DMS153 (cell line): ENCODE measurements at regions not wholly inside any gene's neighbourhood (a gene's known extent, or its start where the extent isn't known, plus 50 kb on each side); places are given as distances from the start of the nearest gene placed in this dataset.

Experiments
- DNase-seq: peaks from one replicate; lab custom pipeline; 2025; lab: John Stamatoyannopoulos, UW

DNA sequence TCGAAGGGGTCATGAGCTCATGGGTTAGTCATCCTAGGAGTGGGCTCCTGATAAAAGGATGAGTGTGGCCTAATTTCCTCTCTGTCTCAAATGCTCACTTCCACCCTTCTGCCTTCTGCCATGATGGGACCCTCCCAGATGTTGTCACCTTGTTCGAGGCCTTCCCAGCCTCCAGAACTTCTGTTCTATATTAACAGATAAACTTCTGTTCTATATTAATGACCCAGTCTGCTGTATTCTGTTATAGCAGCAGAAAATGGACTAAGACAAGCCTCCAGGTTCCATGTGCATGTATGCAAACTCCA lies 583.2 kb downstream of the GLRX3 start:
- DNase-seq = no peak

DNA sequence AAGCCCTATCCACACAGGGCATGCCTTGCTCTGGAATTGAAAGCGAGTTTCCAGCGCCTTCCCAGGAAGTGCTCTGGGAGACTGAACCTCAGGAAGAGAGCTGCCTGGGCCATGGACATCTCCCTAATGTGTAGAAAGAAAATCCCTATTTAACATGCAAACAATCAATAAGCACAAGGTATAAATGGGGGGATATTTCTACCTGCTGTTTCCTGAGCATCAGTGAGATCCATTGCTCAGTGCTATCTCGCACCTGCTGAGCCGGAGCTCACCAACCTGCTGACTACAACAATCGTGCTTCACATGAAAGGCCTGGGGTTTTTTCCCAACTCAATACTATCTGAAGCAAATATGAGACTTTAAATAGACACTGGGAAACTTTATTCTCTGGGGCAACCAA lies 584.0 kb downstream of the GLRX3 start:
- no peak for DNase-seq

DNA sequence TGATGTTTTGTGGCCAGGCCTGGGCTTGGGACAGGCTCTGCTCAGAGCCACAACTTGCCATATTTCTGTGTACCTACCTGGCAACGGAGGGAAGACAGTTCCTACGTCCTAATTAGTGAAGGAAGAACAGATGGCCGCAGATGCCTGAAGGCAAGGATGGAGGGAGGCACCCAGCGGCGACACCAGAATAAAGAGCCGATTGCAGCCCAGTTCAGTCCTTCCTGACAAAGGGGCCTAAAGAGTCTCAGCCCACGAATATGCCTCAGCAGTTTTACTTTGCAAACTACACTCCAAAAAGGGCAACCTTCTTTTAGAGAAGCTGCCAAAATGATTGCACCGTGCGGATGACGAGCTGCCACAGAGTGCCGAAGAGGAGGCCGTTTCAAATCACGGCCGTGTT lies 585.8 kb downstream of the GLRX3 start:
- no peak for DNase-seq

DNA sequence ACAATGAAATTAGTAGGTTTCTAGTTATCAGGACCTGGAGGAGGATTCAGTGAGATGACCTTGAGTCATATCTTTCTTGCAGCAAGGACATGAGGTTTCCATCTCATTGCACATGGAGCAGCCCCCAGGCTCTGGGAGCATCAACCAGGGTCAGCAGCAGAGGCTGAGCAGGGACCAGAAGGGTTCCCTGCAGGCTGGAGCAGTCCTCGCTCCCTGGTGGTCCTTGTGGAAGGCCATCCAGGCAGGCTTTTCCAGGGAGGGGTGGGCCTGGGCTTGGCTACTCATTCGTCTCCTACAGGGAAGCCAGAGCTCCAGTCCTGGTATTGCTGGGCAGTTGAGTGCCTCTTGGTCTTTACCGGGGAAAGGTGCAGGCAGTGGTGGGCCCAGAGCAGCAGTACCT lies 587.5 kb downstream of the GLRX3 start:
- DNase-seq = no peak

DNA sequence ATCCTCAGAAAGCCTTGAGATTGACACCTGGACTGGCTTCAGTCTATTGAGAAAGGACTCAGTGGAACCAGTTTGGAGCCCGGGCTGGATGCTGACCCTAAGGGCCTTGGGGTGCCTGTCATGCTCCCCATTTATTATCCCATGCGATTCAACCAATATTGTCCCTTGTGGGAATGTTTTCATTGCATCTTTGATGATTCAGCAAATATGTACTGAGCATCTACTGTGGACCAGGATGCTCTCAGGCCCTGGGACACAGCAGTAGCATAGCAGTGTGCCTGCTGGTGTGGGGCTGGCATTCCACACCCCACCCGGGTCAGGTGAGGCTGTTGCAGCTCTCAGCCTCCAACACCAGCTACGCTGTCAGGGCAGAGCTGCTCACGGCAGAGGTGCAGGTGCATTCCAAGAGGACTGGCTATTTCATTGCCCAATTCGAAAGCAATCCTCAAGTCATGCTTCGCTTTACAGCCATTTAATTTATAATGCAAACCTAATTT lies 586.0 kb downstream of the TCERG1L start:
- no peak for DNase-seq

DNA sequence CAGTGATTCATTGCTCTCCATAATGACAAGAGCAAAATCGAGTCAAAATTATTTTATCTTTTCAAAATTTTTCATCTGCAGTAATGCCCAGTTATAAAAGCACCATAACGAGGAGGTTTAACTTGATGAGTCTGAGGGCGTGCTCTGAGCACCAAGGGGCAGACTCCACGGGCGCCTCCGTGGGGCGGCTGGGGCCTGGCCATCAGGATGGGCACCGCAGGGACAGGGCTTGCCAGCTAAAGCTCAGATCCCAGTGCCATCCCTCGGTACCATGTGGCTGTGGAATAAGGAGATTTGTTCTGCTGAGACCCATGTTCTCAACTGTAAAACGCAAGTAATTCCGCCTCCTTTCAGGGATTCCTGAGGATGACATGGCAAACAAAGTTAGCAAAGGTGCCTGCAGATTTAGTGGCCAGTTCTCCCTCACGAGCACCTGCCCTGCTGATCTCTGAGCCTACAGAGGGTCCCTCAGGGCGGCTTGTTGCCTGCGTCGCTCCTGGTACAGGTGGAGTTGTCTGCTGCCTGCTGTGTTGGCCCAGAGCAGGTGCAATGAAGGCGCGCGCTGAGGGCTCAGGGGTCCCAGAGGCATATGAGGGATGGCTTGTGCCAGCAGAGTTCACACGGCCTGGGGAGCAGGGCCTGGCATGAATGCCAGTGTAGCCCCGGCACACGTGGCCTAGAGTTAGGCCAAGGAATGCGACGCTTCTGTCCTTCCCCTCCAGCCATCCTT lies 584.4 kb downstream of the TCERG1L start:
- no peak for DNase-seq

DNA sequence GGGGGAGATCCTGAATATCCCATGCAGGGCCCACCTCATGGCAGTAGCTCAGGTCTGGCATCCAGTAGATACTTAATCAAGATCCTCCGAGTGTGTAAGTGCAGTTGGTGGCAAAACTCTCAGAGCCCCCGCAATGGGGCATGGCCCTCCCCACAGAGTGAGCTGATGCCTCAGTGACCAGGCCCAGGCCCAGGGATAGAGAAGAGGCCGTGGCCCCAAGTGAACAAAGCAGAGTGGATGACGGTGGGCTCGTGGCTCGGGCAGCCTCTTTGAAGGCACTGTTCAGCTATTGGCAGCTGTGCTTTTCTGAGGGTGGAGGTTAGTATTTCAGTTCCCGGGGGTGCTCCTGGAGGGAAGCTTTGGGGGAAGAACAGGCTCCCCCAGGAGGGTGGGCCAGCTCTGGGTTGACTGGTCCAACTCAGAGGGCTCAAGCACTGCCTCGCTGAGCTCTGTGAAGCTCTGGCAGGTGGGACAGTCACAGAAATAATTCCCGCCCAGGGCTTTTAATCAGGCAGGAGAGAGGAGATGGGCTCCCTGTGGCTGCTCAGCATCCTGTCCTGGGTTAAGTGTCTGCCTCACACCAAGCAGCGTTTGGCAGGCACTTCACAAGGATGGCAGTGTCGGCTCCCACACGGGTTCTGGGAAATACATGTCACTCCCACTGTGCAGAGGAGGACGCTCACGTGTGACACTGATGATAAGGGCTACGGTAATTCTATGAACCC lies 583.6 kb downstream of the TCERG1L start:
- no peak for DNase-seq

DNA sequence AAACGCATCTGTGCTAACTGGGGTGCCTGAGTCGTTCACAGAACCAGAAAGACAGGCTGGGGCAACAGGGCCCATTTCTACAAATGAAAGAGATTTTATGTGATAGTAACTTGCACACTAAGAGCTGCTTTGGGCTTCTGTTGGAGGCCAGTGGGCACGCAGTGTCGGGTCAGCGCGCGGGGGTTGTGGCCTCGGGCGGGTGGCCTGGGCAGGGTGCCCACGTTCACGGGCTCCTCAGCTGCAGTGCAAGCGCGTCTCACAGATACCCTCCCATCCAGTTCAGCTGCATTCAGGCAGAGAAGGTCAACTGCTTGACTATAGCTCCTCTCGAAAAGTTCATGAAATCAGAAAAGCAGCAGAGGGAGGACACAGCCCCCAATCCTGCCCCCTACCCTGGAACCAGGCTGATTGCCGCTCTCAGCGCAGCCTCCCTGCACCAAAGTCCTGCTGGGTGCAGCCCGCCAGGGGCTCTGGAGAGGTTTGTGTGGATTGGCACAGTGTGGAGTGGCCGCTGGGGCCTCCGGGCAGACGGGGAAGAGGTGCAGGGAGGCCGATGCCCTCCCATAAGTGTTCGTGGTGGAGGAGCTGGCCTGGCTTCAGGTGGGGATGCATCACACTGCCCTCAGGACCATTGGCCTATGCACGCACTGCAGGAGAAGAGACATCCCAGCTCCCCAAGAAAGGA lies 582.8 kb downstream of the TCERG1L start:
- no peak for DNase-seq

DNA sequence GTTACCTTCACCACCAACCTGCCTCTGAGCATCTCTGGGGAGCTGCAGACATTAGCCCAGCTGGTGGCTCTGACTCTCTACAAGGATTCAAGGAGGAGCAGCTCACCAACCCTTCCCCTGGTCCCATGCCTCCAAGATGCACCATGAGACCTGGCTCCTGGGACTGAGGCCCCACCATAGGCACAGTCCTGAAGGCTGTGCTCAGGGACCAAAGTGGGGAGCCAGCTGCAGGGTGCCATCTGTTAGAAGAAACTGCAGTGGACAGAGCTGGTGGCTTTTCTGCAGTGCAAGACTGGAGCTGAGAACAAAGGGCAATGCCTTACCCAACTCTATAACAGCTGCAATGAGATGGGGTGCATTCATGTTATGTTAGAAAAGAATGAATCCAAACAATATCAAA lies 581.6 kb downstream of the TCERG1L start:
- no peak for DNase-seq

DNA sequence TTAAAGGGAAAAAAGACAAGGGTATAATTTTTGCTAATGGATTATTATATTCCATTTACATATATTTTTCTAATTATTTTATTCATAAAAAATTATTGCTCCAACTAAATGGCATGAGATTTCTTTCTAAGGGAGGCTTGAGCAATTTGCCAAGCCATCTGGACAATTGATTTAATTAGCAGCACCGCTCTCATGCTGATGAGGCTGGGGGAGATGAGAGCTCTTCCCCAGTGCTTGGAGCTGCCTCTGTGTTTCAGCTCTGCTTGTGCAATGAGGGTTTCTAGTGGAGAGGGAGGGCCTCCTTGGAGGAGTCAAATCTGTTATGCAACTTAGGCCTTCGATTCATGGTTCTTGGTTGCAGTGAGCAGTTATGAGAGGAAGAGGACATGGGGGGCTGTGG lies 574.3 kb downstream of the TCERG1L start:
- DNase-seq = no peak

DNA sequence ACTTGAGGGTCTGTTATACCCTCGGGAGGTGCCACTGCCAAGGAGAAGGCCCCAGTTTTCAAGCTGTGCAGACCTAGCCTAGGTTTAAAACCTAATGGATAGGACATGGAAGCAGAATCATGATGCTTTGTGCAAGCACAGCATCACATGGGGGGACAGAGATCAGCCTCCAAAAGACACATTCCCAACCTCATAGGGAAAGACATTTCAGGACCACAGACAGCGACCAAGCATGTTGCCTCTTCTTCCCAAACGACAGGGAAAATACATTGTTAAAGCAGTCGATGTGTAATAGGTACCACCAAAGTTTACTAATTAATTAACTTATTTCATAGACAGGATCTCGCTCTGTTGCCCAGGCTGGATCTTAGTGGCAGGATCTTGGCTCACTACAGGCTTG lies 573.9 kb downstream of the TCERG1L start:
- DNase-seq = no peak

DNA sequence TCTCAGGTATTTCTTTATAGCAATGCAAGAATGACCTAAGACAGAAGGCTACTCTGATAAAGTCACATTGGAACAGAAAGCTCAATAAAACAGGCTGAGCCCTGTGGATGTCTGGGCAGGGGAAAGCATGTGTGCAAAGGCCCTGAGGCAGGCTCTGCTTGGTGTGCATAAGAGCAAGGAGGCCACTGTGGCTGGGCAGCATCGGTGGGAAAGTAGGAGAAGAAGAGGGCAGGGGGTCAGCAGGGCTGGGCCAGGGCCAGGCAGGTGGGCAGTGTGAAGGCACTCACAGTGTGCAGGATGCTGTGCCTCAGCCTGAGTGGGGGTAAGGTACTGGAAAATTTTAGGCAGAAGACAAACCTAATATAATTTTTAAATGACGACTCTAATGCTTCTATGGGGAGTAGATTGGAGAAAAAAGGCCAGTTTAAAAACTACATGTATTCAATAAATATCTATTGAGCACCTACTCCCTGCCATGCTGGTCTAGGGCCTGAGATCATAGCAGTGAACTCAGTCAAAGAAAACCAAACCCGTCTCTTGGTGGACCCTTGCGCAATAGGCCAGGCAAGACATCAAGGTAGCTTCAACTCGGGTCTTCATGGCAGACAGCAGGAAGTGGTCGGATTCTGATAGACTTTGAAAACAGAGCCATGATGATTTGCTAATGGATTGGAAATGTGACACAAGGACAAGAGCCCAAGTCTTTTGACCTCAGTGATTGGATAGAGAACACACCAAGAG lies 572.3 kb downstream of the TCERG1L start:
- no peak for DNase-seq

DNA sequence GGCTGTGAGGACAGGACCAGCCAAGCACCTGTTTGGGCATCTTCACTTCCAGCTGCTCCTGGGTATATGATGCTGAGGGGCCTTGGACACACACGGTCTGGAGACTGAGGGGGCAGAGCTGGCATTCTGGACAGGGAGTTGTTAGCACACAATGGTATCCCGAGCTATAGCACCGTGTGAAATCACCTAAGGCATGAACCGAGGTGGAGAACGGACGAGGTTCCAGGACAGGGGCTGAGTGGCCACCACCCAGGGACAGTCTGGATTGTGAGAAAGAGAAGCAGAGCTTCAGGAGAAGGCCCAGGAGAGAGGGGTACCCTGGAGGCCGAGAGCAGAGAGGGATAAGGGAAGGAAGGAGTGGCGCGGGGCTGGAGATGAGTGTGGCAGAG lies 571.8 kb downstream of the TCERG1L start:
- DNase-seq = no peak

DNA sequence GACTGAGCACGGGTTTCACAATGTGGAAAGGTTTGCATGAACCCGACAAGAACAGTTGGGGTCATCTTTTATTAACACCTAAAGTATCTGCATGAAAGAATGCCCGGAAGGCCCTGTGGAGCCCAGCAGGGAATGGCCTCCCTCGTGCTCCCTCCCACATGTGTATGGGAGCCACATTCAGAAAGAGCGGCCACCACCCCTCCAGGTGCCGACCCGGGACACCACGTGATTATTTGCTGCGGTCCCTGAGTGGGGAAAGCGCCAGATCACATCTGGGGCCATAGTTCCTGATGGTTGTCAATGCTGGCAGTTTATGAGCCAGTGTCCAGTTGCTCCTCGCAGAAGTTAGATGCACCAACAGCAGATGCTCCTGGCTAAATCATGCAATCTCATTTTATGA lies 571.4 kb downstream of the TCERG1L start:
- DNase-seq = no peak

DNA sequence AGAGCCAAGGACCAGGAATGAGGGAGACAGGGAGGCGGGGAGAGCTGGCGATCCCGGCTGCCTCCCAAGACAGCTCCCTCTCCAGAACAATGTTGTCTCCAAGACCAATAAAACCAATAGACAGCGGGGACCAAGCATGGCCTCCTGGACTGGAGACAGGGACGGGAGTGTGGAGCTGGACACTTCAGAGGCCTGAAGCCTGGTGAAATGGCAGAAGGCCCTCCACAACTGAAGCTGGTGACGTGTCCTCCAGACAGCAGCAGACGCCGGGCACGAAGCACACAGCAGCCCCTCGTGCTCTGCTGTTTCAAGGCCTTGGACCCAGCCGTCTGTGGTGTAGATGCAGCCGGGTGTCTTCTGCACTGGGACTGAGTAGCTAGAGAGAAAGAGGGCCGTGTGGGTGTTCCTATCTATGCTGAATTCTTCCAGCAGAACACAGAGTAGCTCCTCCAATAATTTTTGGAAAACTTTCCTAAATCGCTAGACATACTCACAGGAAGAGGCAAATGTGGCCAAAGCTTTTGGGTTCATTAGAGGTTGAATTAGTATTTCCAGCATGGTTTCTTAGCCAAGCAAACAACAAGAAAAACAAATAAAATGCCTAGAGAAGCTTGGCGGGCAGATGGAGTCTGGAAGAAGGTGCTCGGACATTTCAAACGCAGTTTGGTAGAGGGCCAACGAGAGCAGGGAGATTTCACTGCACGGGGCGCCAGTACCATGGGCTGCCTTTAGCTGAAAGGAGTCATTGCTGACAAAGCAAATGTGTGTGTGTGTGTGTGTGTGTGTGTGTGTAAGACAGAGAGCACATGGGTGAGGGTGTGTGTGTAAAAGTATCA lies 570.4 kb downstream of the TCERG1L start:
- DNase-seq = no peak

DNA sequence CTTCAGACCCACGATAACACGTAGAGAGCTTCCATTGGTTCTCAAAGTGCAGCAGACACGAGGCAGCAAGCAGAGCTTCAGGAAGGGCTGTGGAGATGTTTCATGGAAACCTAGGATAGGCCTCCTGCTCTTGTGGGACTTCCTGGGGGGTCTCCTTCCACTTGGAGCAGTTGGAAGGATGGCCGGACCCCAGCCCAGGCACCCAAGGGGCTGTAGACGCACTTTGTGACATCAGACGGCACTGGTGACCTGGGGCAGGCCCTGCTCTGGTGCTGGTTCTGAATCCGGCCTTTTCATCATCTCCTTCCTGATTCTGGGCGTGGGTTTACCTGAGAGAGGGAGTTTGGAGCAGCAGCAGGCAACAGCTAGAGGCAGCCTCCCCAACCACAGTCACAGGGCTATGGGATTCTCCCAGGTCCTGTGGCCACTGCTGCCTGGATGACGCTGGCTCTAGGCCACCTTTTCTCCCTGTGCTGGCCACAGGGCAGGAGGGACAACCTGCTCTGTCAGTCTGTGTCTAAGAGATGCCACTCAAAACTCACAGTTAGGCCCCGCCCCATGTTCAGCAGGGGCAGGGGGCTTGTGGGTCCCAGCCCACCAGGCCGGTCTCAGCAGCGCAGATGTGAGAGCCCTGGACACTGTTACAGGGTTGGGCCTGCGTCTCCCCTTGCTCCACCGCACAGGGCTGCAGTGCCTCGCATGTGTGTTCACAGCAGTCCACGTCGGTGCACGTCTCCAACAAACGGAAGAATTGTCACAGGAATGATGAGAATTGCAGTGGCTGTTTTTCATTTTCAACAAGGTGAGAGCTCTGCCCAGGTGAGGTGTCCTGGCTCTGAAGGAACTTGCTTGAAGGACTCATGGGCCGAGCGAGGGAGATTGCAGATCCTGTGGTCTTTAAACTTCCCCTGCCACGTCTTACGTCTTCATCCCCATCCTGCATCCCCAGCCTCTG lies 569.3 kb downstream of the TCERG1L start:
- DNase-seq = no peak

DNA sequence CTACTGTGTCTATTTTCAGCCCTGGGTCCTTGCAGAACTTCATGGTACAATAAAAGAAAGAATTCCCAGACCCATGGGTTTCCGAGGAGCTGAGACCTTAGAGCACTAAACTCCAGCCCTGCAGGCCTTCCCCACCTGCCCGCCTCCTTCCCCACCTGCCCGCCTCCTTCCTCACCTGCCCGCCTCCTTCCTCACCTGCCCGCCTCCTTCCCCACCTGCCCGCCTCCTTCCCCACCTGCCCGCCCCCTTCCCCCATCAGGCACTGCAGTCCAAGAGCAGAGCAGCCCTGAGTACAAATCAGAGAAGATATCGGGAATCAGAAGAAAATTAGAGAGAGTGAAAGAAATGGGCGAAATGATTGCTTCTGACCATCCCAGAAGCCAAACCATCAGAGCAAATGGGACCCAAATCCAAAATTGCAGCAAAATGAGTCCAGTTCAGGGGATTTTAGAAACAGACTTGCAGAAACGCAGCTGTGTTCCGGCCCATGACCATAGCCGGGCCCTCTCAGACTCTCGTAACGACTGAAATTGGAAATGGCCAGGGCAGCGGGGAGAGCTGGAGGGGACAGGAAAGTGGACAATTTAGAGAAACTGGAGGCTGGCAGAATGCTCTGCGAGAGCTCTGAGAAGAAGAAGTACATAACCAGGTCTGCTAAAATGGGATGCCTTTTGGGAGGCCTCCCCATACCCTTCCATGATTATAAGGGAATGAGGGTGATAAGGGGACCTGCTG lies 568.4 kb downstream of the TCERG1L start:
- no peak for DNase-seq

DNA sequence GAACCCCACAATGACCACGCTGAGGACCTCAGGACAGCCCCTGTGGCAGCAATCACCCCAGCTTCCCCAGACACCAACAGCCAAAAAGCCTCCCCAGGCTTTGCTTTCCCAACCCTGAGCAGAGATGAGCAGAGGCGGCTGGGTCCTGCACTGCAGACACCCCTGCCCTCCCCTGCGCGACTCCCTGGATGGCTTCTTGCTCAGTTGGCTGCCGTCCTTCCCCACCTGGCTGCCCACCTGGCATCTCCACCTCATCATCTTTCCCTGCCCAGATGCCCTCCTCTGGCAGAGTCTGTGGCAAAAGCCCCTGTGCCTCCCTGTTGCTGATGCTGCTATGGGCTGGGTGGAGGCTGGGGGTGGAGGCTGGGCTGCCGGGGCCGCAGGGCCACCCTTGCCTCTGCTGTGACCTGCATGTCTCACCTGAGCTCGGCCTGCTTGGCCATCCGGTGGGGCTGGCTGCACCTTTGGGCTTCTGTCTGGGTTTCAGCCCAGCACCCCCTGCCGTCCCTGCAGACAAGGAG lies 567.7 kb downstream of the TCERG1L start:
- no peak for DNase-seq

DNA sequence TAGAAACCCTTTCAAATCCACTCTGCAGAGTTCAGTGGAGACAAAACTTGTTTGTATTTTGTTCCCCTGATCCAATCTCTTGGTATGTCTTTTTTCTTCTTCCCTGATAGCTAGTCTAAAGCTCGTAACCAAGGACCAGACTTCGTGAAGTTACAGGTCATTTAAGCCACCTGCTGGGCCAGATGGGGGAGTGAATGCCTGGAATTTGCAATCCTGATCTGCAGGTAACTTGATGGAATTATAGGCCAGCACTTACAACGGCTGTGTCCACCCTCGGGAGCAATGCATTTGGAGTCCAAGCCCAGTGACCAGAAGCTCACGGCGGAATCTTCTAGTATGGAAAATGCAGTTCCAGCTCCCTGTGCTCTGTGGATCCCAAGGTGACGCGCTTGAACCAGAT lies 566.9 kb downstream of the TCERG1L start:
- no peak for DNase-seq

DNA sequence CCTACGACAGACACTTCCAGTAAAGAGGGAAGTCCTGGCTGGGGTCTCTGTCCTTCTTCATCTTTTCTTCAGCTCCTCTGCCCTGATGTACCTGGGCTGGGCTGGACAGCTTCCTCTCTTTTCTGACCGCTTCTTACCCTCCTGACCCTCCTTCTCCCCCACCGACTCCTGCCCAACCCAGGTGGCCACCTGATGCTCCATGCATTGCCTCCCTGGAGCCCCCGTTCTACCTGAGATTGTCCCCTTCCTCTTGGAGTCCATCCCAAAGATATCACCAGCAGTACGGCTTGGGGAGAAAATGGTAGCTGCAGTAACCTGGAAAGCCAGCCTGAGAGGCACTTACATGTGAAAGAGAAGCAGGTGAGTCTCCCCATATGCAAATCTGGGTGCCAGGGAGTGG lies 566.3 kb downstream of the TCERG1L start:
- DNase-seq = no peak
